Endothelial cell of umbilical vein (primary cell): ENCODE measurements at regions not wholly inside any gene's neighbourhood (a gene's known extent, or its start where the extent isn't known, plus 50 kb on each side); places are given as distances from the start of the nearest gene placed in this dataset.

Experiments
- BruUV-seq: library from RNA; stranded (reverse); fragments of 400-500 nt; replicated peaks from 2 replicates; lab custom pipeline; 2021; lab: Mats Ljungman, UMichigan
- CTCF ChIA-PET: fragments of 300-600, 350-600 bp; sonication (Branson Sonifier 250); formaldehyde crosslinking; loops from one replicate; lab custom pipeline; 2021; ENCODE audit warnings: antibody characterized with exemption, inconsistent platforms; lab: Charles Lee
- POLR2A ChIA-PET: fragments of 300-600, 350-600 bp; sonication (Branson Sonifier 250); formaldehyde crosslinking; loops from one replicate; lab custom pipeline; 2021; ENCODE audit warnings: antibody characterized with exemption, inconsistent platforms; lab: Charles Lee
- DNase-seq: peaks from one replicate; pipeline ENCODE4 v3.0.0-alpha.2; 2011; ENCODE audit warnings: low read depth, low spot score
- FAIRE-seq: peaks from 2 replicates; lab custom pipeline; 2011; peaks lifted over from hg19 to GRCh38; lab: Jason Lieb, UNC
- H2AFZ ChIP-seq: 2 replicates; pipeline ENCODE4 v1.6.0; 2012; ENCODE audit warnings: low read depth, low read length, control low read depth, inconsistent platforms
- H3K27ac ChIP-seq: 2 replicates; pipeline ENCODE4 v1.5.1; 2011; ENCODE audit warnings: low read depth, mild to moderate bottlenecking, control low read depth, low read length, moderate library complexity; ENCODE audit not compliant: insufficient read depth
- H3K27me3 ChIP-seq, 2 experiments: 2 replicates each; pipeline versions ENCODE4 v1.6.0 to v1.6.1; 2011; ENCODE audit warnings: low read length in 2 of 2, mixed read lengths in 1 of 2; ENCODE audit not compliant: control insufficient read depth in 2 of 2, insufficient read depth in 2 of 2
- H3K36me3 ChIP-seq, 2 experiments: 2 replicates in 1 of 2; 3 replicates in 1 of 2; pipeline ENCODE4 v1.5.1; 2011; ENCODE audit warnings: low read length in 2 of 2, mild to moderate bottlenecking in 1 of 2, moderate library complexity in 1 of 2; ENCODE audit not compliant: control insufficient read depth in 2 of 2, insufficient read depth in 2 of 2; ENCODE audit errors: extremely low read depth in 1 of 2
- H3K4me1 ChIP-seq: 3 replicates; pipeline ENCODE4 v1.5.1; 2011; ENCODE audit warnings: mild to moderate bottlenecking, low read length; ENCODE audit not compliant: control insufficient read depth, insufficient read depth; ENCODE audit errors: extremely low read depth
- H3K4me2 ChIP-seq: 2 replicates; pipeline ENCODE4 v1.6.1; 2011; ENCODE audit warnings: low read length, control low read depth, mixed read lengths; ENCODE audit not compliant: insufficient read depth
- H3K4me3 ChIP-seq, 3 experiments: fragments of 200-600 bp in 1 of 3; sonication (generic), shearing (Covaris generic) in 1 of 3; replicated peaks in 1 of 3; 2 replicates each; pipeline ENCODE4 v1.5.1; 2011 to 2016; ENCODE audit warnings: control low read depth in 3 of 3, low read length in 3 of 3, mild to moderate bottlenecking in 2 of 3, inconsistent platforms in 1 of 3, low read depth in 1 of 3, moderate library complexity in 1 of 3; ENCODE audit not compliant: insufficient read depth in 1 of 3
- H3K79me2 ChIP-seq: 2 replicates; pipeline ENCODE4 v1.6.0; 2012; ENCODE audit warnings: low read length, inconsistent platforms; ENCODE audit not compliant: control insufficient read depth, insufficient read depth
- H3K9ac ChIP-seq: replicated peaks from 2 replicates; pipeline ENCODE3; 2011; ENCODE audit warnings: low read length, control low read depth; ENCODE audit not compliant: insufficient read depth; ENCODE audit errors: extremely low read depth
- H3K9me1 ChIP-seq: replicated peaks from 3 replicates; pipeline ENCODE4 v1.6.0; 2011; ENCODE audit warnings: mild to moderate bottlenecking, low read length; ENCODE audit not compliant: control insufficient read depth, insufficient read depth; ENCODE audit errors: extremely low read depth
- H3K9me3 ChIP-seq: replicated peaks from 2 replicates; pipeline ENCODE4 v1.5.1; 2012; ENCODE audit warnings: low read length, inconsistent platforms; ENCODE audit not compliant: control insufficient read depth, insufficient read depth
- H4K20me1 ChIP-seq: replicated peaks from 2 replicates; pipeline ENCODE3; 2011; ENCODE audit warnings: mild to moderate bottlenecking, low read length; ENCODE audit not compliant: control insufficient read depth, insufficient read depth; ENCODE audit errors: extremely low read depth
- EZH2 ChIP-seq: IDR thresholded peaks from 2 replicates; pipeline ENCODE4 v1.6.1; 2012; ENCODE audit warnings: borderline replicate concordance, low read depth, mild to moderate bottlenecking, moderate library complexity, low read length, inconsistent platforms; ENCODE audit not compliant: severe bottlenecking
- FOS ChIP-seq: IDR thresholded peaks from 2 replicates; pipeline ENCODE4 v1.6.1; 2011; ENCODE audit warnings: mild to moderate bottlenecking, low read length, moderate library complexity, borderline replicate concordance; ENCODE audit not compliant: insufficient read depth
- GATA2 ChIP-seq: IDR thresholded peaks from 2 replicates; pipeline ENCODE4 v1.7.0; 2011; ENCODE audit warnings: low read depth, mild to moderate bottlenecking, moderate library complexity, mixed read lengths, low read length; ENCODE audit not compliant: insufficient read length, insufficient read depth
- JUN ChIP-seq: IDR thresholded peaks from 2 replicates; pipeline ENCODE4 v1.6.1; 2011; ENCODE audit warnings: borderline replicate concordance, low read depth; ENCODE audit not compliant: insufficient read length, insufficient read depth
- MYC ChIP-seq: IDR thresholded peaks from one replicate; pipeline ENCODE4 v1.6.1; 2011; ENCODE audit warnings: mild to moderate bottlenecking, low read depth, low read length
- POLR2A ChIP-seq: IDR thresholded peaks from 2 replicates; pipeline ENCODE4 v1.6.1; 2012; ENCODE audit warnings: low read depth, mild to moderate bottlenecking, control low read depth, low read length
- POLR2AphosphoS5 ChIP-seq: IDR thresholded peaks from 2 replicates; pipeline ENCODE4 v1.6.1; 2012; ENCODE audit warnings: low read depth, mild to moderate bottlenecking, control low read depth, low read length, moderate library complexity; ENCODE audit not compliant: insufficient read depth
- dilution Hi-C: fragments of 300-500 bp; cut with MboI; formaldehyde crosslinking; loops from one replicate; pipeline ENCODE4 v1.15.0; 2019; ENCODE audit warnings: low sequenced_read_pairs; ENCODE audit not compliant: extremely low pct_ligation_motif_present
- intact Hi-C: fragments of 100-400 bp; cut with micrococcal nuclease; formaldehyde crosslinking; loops from one replicate; pipeline ENCODE4 v1.10.0; 2022
- TF ChIP-seq, protein P1 (sequence below), 2 donors: IDR thresholded peaks; 1 replicate in 1 of 2; 2 replicates in 1 of 2; pipeline ENCODE4 v1.5.1; 2011; ENCODE audit warnings: low read length in 2 of 2, mild to moderate bottlenecking in 2 of 2, moderate library complexity in 2 of 2, control low read depth in 1 of 2, inconsistent platforms in 1 of 2, low read depth in 1 of 2; ENCODE audit not compliant: insufficient read depth in 1 of 2; ENCODE audit errors: extremely low read depth in 1 of 2
- TF ChIP-seq, protein P2 (sequence below): IDR thresholded peaks from 2 replicates; pipeline ENCODE4 v1.6.1; 2011; ENCODE audit not compliant: insufficient read depth, insufficient read length

DNA sequence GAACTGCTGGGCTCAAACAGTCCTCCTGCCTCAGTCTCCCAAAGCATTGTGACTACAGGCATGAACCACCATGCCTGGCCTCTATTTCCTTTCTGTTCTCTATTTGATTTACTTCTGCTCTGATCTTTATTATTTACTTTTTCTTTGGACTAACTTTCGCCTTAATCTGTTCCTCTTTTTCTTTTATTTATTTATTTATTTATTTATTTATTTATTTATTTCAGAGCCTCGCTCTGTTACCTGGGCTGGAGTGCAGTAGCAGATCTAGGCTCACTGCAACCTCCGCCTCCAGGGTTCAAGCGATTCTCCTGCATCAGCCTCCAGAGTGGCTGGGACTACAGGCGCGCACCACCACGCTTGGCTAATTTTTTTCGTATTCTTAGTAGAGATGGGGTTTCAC lies 1158.3 kb upstream of the GOT2 start:
- dilution Hi-C loops (no loop called here), intact Hi-C loops (no loop called here)
- BruUV-seq = no TSS peak
- Histone ChIP-seq H4K20me1 (no peaks in the 10 kb centered on the region), H3K4me1 (no peaks in the 10 kb centered on the region), H3K36me3 (no peaks in the 10 kb centered on the region), H3K4me3 (no peak overlapping the region), H2AFZ (no peak overlapping the region), H3K9ac (no peak overlapping the region), H3K9me1 (no peaks in the 10 kb centered on the region), H3K9me3 (no peaks in the 10 kb centered on the region), H3K27me3 (no peaks in the 10 kb centered on the region), H3K4me2 (no peak overlapping the region), H3K79me2 (no peaks in the 10 kb centered on the region), H3K27ac (no peak overlapping the region)
- DNase-seq = no peak
- FAIRE-seq = no peak
- ChIA-PET CTCF (no interaction called here), POLR2A (no interaction called here)
- no peak for TF ChIP-seq MYC
- TF ChIP-seq EZH2 = no peak
- no peak for TF ChIP-seq JUN
- TF ChIP-seq, protein P1, sequence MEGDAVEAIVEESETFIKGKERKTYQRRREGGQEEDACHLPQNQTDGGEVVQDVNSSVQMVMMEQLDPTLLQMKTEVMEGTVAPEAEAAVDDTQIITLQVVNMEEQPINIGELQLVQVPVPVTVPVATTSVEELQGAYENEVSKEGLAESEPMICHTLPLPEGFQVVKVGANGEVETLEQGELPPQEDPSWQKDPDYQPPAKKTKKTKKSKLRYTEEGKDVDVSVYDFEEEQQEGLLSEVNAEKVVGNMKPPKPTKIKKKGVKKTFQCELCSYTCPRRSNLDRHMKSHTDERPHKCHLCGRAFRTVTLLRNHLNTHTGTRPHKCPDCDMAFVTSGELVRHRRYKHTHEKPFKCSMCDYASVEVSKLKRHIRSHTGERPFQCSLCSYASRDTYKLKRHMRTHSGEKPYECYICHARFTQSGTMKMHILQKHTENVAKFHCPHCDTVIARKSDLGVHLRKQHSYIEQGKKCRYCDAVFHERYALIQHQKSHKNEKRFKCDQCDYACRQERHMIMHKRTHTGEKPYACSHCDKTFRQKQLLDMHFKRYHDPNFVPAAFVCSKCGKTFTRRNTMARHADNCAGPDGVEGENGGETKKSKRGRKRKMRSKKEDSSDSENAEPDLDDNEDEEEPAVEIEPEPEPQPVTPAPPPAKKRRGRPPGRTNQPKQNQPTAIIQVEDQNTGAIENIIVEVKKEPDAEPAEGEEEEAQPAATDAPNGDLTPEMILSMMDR (IDR thresholded peaks at IDR 0.05; ENCODE audit: extremely low read depth in 1 of 2, insufficient read depth in 1 of 2, low read depth in 1 of 2, low read length in 2 of 2) = no peak
- no peak for TF ChIP-seq POLR2AphosphoS5
- TF ChIP-seq, protein P2, sequence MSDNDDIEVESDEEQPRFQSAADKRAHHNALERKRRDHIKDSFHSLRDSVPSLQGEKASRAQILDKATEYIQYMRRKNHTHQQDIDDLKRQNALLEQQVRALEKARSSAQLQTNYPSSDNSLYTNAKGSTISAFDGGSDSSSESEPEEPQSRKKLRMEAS = no peak
- no peak for TF ChIP-seq FOS
- no peak for TF ChIP-seq GATA2
- TF ChIP-seq POLR2A = no peak
